Neural progenitor cell (in vitro differentiated cells): ENCODE measurements at regions not wholly inside any gene's neighbourhood (a gene's known extent, or its start where the extent isn't known, plus 50 kb on each side); places are given as distances from the start of the nearest gene placed in this dataset.

Experiments used
- EZH2 ChIP-seq: fragments of 200-600 bp; sonication (generic); IDR thresholded peaks from 2 replicates; pipeline ENCODE4 v1.6.1; 2017; ENCODE audit warnings: antibody characterized with exemption, mild to moderate bottlenecking, moderate library complexity
- EZH2phosphoT487 ChIP-seq: fragments of 200-600 bp; sonication (generic); IDR thresholded peaks from 2 replicates; pipeline ENCODE4 v1.6.1; 2017; ENCODE audit warnings: antibody characterized with exemption
- TF ChIP-seq, protein P1 (sequence below): fragments of 200-600 bp; sonication (generic); IDR thresholded peaks from 2 replicates; pipeline ENCODE4 v1.5.1; 2017; ENCODE audit warnings: antibody characterized with exemption, mild to moderate bottlenecking

DNA sequence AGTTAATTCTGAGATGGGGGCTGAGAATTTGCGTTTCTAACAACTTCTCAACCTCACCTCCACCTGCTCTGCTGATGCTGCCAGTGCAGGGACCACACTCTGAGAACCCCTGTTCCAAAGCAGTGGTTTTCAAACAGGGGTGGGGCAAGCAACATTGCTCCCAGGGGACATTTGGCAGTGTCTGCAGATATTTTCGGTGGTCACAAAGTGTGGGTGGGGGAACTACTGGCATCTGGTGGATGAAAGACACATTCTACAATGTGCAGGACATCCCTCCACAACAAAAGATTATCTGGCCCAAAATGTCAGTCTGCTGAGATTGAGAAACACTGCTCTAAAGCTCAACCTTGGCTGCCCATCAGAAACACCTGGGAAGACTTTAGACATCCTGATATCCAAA lies 188.7 kb upstream of the SATB2 start:
- TF ChIP-seq, protein P1, sequence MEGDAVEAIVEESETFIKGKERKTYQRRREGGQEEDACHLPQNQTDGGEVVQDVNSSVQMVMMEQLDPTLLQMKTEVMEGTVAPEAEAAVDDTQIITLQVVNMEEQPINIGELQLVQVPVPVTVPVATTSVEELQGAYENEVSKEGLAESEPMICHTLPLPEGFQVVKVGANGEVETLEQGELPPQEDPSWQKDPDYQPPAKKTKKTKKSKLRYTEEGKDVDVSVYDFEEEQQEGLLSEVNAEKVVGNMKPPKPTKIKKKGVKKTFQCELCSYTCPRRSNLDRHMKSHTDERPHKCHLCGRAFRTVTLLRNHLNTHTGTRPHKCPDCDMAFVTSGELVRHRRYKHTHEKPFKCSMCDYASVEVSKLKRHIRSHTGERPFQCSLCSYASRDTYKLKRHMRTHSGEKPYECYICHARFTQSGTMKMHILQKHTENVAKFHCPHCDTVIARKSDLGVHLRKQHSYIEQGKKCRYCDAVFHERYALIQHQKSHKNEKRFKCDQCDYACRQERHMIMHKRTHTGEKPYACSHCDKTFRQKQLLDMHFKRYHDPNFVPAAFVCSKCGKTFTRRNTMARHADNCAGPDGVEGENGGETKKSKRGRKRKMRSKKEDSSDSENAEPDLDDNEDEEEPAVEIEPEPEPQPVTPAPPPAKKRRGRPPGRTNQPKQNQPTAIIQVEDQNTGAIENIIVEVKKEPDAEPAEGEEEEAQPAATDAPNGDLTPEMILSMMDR, result no peak
- TF ChIP-seq EZH2phosphoT487, result no peak
- TF ChIP-seq EZH2, result no peak
